ENCODE measurements at regions not wholly inside any gene's neighbourhood (a gene's known extent, or its start where the extent isn't known, plus 50 kb on each side); places are given as distances from the start of the nearest gene placed in this dataset.

GRCh38 chr9:592733-593132 lies 248.8 kb upstream of the DMRT1 start:
- in situ Hi-C loops (cut with MboI; ENCODE audit: low sequenced_read_pairs) = no loop called here
- WGBS, 2 experiments (ENCODE audit: extremely low coverage in 2 of 2, insufficient read length in 1 of 2) = no CpG with 5 or more reads among the region's 3 CpGs
- H3K36me3 ChIP-seq (ENCODE audit: control insufficient read depth, insufficient read depth, low read length) = no peaks in the 10 kb centered on the region
- dilution Hi-C loops (cut with HindIII; ENCODE audit: low sequenced_read_pairs, unreplicated experiment) = no loop called here
- CTCF ChIA-PET = no interaction called here
- H3K4ac ChIP-seq (ENCODE audit: low read depth, low read length) = no peak overlapping the region
- no peaks in the 10 kb centered on the region for H3K9me1 ChIP-seq (ENCODE audit: insufficient read depth, low read length)
- H4K5ac ChIP-seq (ENCODE audit: low read depth, low read length) = no peak overlapping the region
- no peak overlapping the region for H3K27ac ChIP-seq (ENCODE audit: insufficient read depth, low read length)
- no TSS peak for BruUV-seq (replicated peaks)
- TF ChIP-seq MAFK (IDR thresholded peaks at IDR 0.05; ENCODE audit: low read depth, low read length) = no peak
- no peak for TF ChIP-seq MXI1 (IDR thresholded peaks at IDR 0.05; ENCODE audit: borderline replicate concordance, low read depth, low read length)
- no peak for TF ChIP-seq CEBPB (IDR thresholded peaks at IDR 0.05; ENCODE audit: low read depth, low read length)
- TF ChIP-seq BHLHE40 (IDR thresholded peaks at IDR 0.05; ENCODE audit: low read depth, low read length) = no peak
- TF ChIP-seq RFX5 (IDR thresholded peaks at IDR 0.05; ENCODE audit: low read depth, low read length) = no peak
- no peak for TF ChIP-seq ELK1 (IDR thresholded peaks at IDR 0.05; ENCODE audit: borderline replicate concordance, low read depth, low read length)
- TF ChIP-seq RCOR1 (IDR thresholded peaks at IDR 0.05; ENCODE audit: insufficient replicate concordance, low read length) = no peak
- TF ChIP-seq CHD1 (IDR thresholded peaks at IDR 0.05; ENCODE audit: low read depth, low read length) = no peak
- TF ChIP-seq SMC3 (IDR thresholded peaks at IDR 0.05; ENCODE audit: low read depth, low read length) = no peak
- no peak for TF ChIP-seq RAD21 (IDR thresholded peaks at IDR 0.05; ENCODE audit: low read length)
- no peak for TF ChIP-seq MAZ (IDR thresholded peaks at IDR 0.05; ENCODE audit: borderline replicate concordance, low read depth, low read length)
- no peak for TF ChIP-seq NFE2L2 (IDR thresholded peaks at IDR 0.05; ENCODE audit: low read depth, low read length)
- no peak for TF ChIP-seq POLR2A (IDR thresholded peaks at IDR 0.05; ENCODE audit: low read depth, low read length)
- no peak for TF ChIP-seq USF2 (IDR thresholded peaks at IDR 0.05; ENCODE audit: low read depth, low read length)
- no peaks in the 10 kb centered on the region for H3K9me3 ChIP-seq (ENCODE audit: control insufficient read depth, insufficient read depth, low read length)
- H4K8ac ChIP-seq (ENCODE audit: low read depth in 2 of 2, low read length in 2 of 2) = no peak overlapping the region
- POLR2A ChIA-PET (ENCODE audit: unreplicated experiment) = no interaction called here
- no peak overlapping the region for H3K18ac ChIP-seq (ENCODE audit: low read depth, low read length)
- H3K79me1 ChIP-seq (ENCODE audit: low read depth in 1 of 2, low read length in 2 of 2) = no peaks in the 10 kb centered on the region
- no peak overlapping the region for H3K9ac ChIP-seq (ENCODE audit: low read depth, low read length)
- H3K14ac ChIP-seq (replicated peaks; ENCODE audit: low read depth, low read length) = no peak overlapping the region
- H2BK15ac ChIP-seq (ENCODE audit: low read depth, low read length) = no peak overlapping the region
- no peaks in the 10 kb centered on the region for H4K20me1 ChIP-seq (ENCODE audit: insufficient read depth, low read length)
- no peak overlapping the region for H2AK9ac ChIP-seq (replicated peaks; ENCODE audit: low read depth, low read length, poor library complexity)
- H2BK120ac ChIP-seq (ENCODE audit: low read depth, low read length) = no peak overlapping the region
- H3K23ac ChIP-seq (ENCODE audit: low read depth, low read length) = no peak overlapping the region
- no peak overlapping the region for H2AK5ac ChIP-seq (ENCODE audit: low read depth, low read length)
- H3K56ac ChIP-seq (ENCODE audit: extremely low read depth, insufficient read depth, low read length) = no peak overlapping the region
- H3K4me3 ChIP-seq (ENCODE audit: insufficient read depth, low read depth, low read length) = no peak overlapping the region
- ATAC-seq (ENCODE audit: low read depth) = no peak
- intact Hi-C loops (cut with micrococcal nuclease) = no loop called here
- no peak overlapping the region for H3K4me2 ChIP-seq (ENCODE audit: low read depth, low read length)
- H2BK5ac ChIP-seq (ENCODE audit: low read depth, low read length, poor library complexity, severe bottlenecking) = no peak overlapping the region
- H3K27me3 ChIP-seq (ENCODE audit: control insufficient read depth, insufficient read depth, low read length) = peaks cover 13% of the 10 kb centered on the region
- no peak overlapping the region for H4K91ac ChIP-seq (ENCODE audit: insufficient read depth, low read depth, low read length)
- DNase-seq = no peak
- no peak overlapping the region for H2AFZ ChIP-seq (replicated peaks; ENCODE audit: low read length, poor library complexity)
- H2BK20ac ChIP-seq (ENCODE audit: low read depth, low read length) = no peak overlapping the region
- H3K4me1 ChIP-seq (ENCODE audit: control insufficient read depth, insufficient read depth, low read length) = no peaks in the 10 kb centered on the region

All from IMR-90 (cell line).